ENCODE measurements at regions not wholly inside any gene's neighbourhood (a gene's known extent, or its start where the extent isn't known, plus 50 kb on each side); places are given as distances from the start of the nearest gene placed in this dataset.

- CTCF ChIA-PET: no interaction called here
These were observed 268.6 kb upstream of the PWP1 start for GRCh38 chr12:107417004-107417403.

GRCh38 chr12:107418981-107419380, 266.6 kb upstream of the PWP1 start:
- ChIA-PET CTCF (no interaction called here), POLR2A (no interaction called here)

More at GRCh38 chr12:107417004-107417403, 268.6 kb upstream of the PWP1 start:
- POLR2A ChIA-PET: no interaction called here

GRCh38 chr12:107423531-107423930, 262.1 kb upstream of the PWP1 start:
- ChIA-PET CTCF (no interaction called here), POLR2A (no interaction called here)

- POLR2A ChIA-PET: no interaction called here
- CTCF ChIA-PET: no interaction called here
These were observed 256.4 kb upstream of the PWP1 start for GRCh38 chr12:107429006-107429705.

GRCh38 chr12:107431942-107432341, 253.7 kb upstream of the PWP1 start:
- CTCF ChIA-PET: no interaction called here
- POLR2A ChIA-PET: no interaction called here

GRCh38 chr12:107435072-107435471, 250.5 kb upstream of the PWP1 start:
- POLR2A ChIA-PET: no interaction called here
- CTCF ChIA-PET: no interaction called here

- CTCF ChIA-PET: no interaction called here
These were observed 250.1 kb upstream of the PWP1 start for GRCh38 chr12:107435520-107435919.

GRCh38 chr12:107436376-107436775, 249.2 kb upstream of the PWP1 start:
- ChIA-PET POLR2A (no interaction called here), CTCF (no interaction called here)

More at GRCh38 chr12:107435520-107435919, 250.1 kb upstream of the PWP1 start:
- POLR2A ChIA-PET: no interaction called here

- ChIA-PET POLR2A (no interaction called here), CTCF (no interaction called here)
These were observed 248.8 kb upstream of the PWP1 start for GRCh38 chr12:107436836-107437235.

- ChIA-PET POLR2A (no interaction called here), CTCF (no interaction called here)
These were observed 247.6 kb upstream of the PWP1 start for GRCh38 chr12:107437954-107438353.

- POLR2A ChIA-PET: no interaction called here
- CTCF ChIA-PET: no interaction called here
These were observed 246.4 kb upstream of the PWP1 start for GRCh38 chr12:107439026-107439738.

- ChIA-PET CTCF (no interaction called here), POLR2A (no interaction called here)
These were observed 245.0 kb upstream of the PWP1 start for GRCh38 chr12:107440606-107441005.

GRCh38 chr12:107441665-107442300, 243.8 kb upstream of the PWP1 start:
- POLR2A ChIA-PET: no interaction called here
- CTCF ChIA-PET: no interaction called here

- CTCF ChIA-PET: no interaction called here
- POLR2A ChIA-PET: no interaction called here
These were observed 243.1 kb upstream of the PWP1 start for GRCh38 chr12:107442326-107442987.

- POLR2A ChIA-PET: no interaction called here
- CTCF ChIA-PET: no interaction called here
These were observed 242.1 kb upstream of the PWP1 start for GRCh38 chr12:107443320-107444090.

- ChIA-PET CTCF (no interaction called here), POLR2A (no interaction called here)
These were observed 240.8 kb upstream of the PWP1 start for GRCh38 chr12:107444771-107445170.

GRCh38 chr12:107446476-107446875, 239.1 kb upstream of the PWP1 start:
- ChIA-PET POLR2A (no interaction called here), CTCF (no interaction called here)

- CTCF ChIA-PET: no interaction called here
- POLR2A ChIA-PET: no interaction called here
These were observed 238.3 kb upstream of the PWP1 start for GRCh38 chr12:107447336-107447735.

- POLR2A ChIA-PET: no interaction called here
- CTCF ChIA-PET: interaction anchor here (0.6 kb wide), 1 partner anchor 1062 kb away, joined by 3 read pairs; no protein-coding TSS in a partner anchor
These were observed 237.4 kb upstream of the PWP1 start for GRCh38 chr12:107448198-107448597.

GRCh38 chr12:107449891-107450290, 235.7 kb upstream of the PWP1 start:
- ChIA-PET CTCF (no interaction called here), POLR2A (no interaction called here)
